HCT116 (cell line): ENCODE measurements at regions not wholly inside any gene's neighbourhood (a gene's known extent, or its start where the extent isn't known, plus 50 kb on each side); places are given as distances from the start of the nearest gene placed in this dataset.

Experiments used
- ATAC-seq: fragments of 200-7000 bp; cut with Tn5 transposase; 2 replicates; pipeline ENCODE4 v1.9.1; 2020; ENCODE audit warnings: mild to moderate bottlenecking, moderate library complexity
- BruUV-seq: library from RNA; stranded (reverse); fragments of 400-500 nt; replicated peaks from 2 replicates; lab custom pipeline; 2021; lab: Mats Ljungman, UMichigan
- CTCF ChIA-PET: fragments of 300-600 bp; sonication (Branson Sonifier 250); formaldehyde crosslinking; loops from one replicate; lab custom pipeline; 2021; ENCODE audit warnings: antibody characterized with exemption; lab: Charles Lee
- POLR2A ChIA-PET: fragments of 300-600, 350-600 bp; sonication (Branson Sonifier 250); formaldehyde crosslinking; loops from one replicate; lab custom pipeline; 2021; ENCODE audit warnings: antibody characterized with exemption; lab: Charles Lee
- RAD21 ChIA-PET, 2 experiments: fragments of 300-600 bp; sonication (Branson Sonifier 250); formaldehyde crosslinking; loops; one replicate each; lab custom pipeline; 2023; ENCODE audit warnings: low total read pairs in 2 of 2; ENCODE audit not compliant: uncharacterized antibody in 2 of 2, unreplicated experiment in 2 of 2, low non-redundant PET in 1 of 2; lab: Charles Lee
- DNase-seq: peaks from one replicate; pipeline ENCODE4 v3.0.0-alpha.2; 2010; ENCODE audit warnings: low read depth, low spot score
- H2AFZ ChIP-seq: fragments of 200-600 bp; shearing (Covaris generic), sonication (generic); 2 replicates; pipeline ENCODE4 v1.6.1; 2017; ENCODE audit warnings: low read depth, mixed run types, mixed read lengths, antibody characterized with exemption, low read length; ENCODE audit not compliant: poor library complexity, severe bottlenecking
- H3K27ac ChIP-seq: 2 replicates; pipeline ENCODE4 v1.5.1; 2012; ENCODE audit warnings: low read depth, low read length
- H3K27me3 ChIP-seq: fragments of 200-600 bp; sonication (generic); 2 replicates; pipeline ENCODE4 v1.6.1; 2016; ENCODE audit warnings: mixed run types, low read length, mixed read lengths; ENCODE audit not compliant: insufficient read depth
- H3K36me3 ChIP-seq, 2 experiments: fragments of 200-500 bp in 1 of 2; fragments of 200-600 bp in 1 of 2; sonication (Bioruptor generic) in 1 of 2; sonication (generic) in 1 of 2; 2 replicates each; pipeline versions ENCODE4 v1.5.1 to v1.6.1; 2014 to 2016; ENCODE audit warnings: low read length in 2 of 2, inconsistent platforms in 1 of 2, mixed read lengths in 1 of 2, mixed run types in 1 of 2; ENCODE audit not compliant: insufficient read depth in 2 of 2, control insufficient read depth in 1 of 2
- H3K4me1 ChIP-seq, 2 experiments: fragments of 200-600 bp in 1 of 2; sonication (generic) in 1 of 2; 2 replicates each; pipeline versions ENCODE4 v1.5.1 to v1.6.1; 2012 to 2017; ENCODE audit warnings: low read length in 2 of 2, inconsistent platforms in 1 of 2, mild to moderate bottlenecking in 1 of 2, mixed read lengths in 1 of 2, mixed run types in 1 of 2, moderate library complexity in 1 of 2; ENCODE audit not compliant: insufficient read depth in 2 of 2, control insufficient read depth in 1 of 2
- H3K4me2 ChIP-seq: fragments of 200-600 bp; sonication (generic); 2 replicates; pipeline ENCODE4 v1.6.1; 2017; ENCODE audit warnings: mixed run types, low read length, mixed read lengths
- H3K4me3 ChIP-seq, 2 experiments: fragments of 200-600 bp in 1 of 2; sonication (generic) in 1 of 2; replicated peaks in 1 of 2; 2 replicates each; pipeline ENCODE4 v1.5.1; 2011 to 2016; ENCODE audit warnings: low read length in 2 of 2, control low read depth in 1 of 2, low read depth in 1 of 2, mild to moderate bottlenecking in 1 of 2, mixed read lengths in 1 of 2, mixed run types in 1 of 2
- H3K79me2 ChIP-seq: fragments of 200-600 bp; sonication (generic); 2 replicates; pipeline ENCODE4 v1.6.1; 2017; ENCODE audit warnings: mild to moderate bottlenecking, mixed run types, low read length, moderate library complexity, mixed read lengths; ENCODE audit not compliant: insufficient read depth
- H3K9ac ChIP-seq: fragments of 200-600 bp; sonication (generic); 2 replicates; pipeline ENCODE4 v1.6.1; 2016; ENCODE audit warnings: low read length, mixed read lengths
- H3K9me2 ChIP-seq: fragments of 200-600 bp; sonication (generic), shearing (Covaris generic); 2 replicates; pipeline ENCODE4 v1.6.1; 2017; ENCODE audit warnings: mixed run types, mild to moderate bottlenecking, moderate library complexity; ENCODE audit not compliant: insufficient read depth
- H3K9me3 ChIP-seq, 2 experiments: fragments of 200-500 bp in 1 of 2; fragments of 200-600 bp in 1 of 2; sonication (Bioruptor generic) in 1 of 2; sonication (generic) in 1 of 2; 2 replicates each; pipeline ENCODE4 v1.6.1; 2014 to 2017; ENCODE audit warnings: low read length in 2 of 2, mixed read lengths in 2 of 2, inconsistent platforms in 1 of 2, low read depth in 1 of 2, mild to moderate bottlenecking in 1 of 2, mixed run types in 1 of 2, moderate library complexity in 1 of 2; ENCODE audit not compliant: control insufficient read depth in 1 of 2, insufficient read depth in 1 of 2
- H4K20me1 ChIP-seq: fragments of 200-600 bp; sonication (generic), shearing (Covaris generic); 2 replicates; pipeline ENCODE4 v1.6.1; 2017; ENCODE audit warnings: mixed run types, mild to moderate bottlenecking, moderate library complexity; ENCODE audit not compliant: insufficient read depth
- CBX3 ChIP-seq: IDR thresholded peaks from 2 replicates; pipeline ENCODE4 v1.6.1; 2012; ENCODE audit warnings: low read depth
- ELF1 ChIP-seq: IDR thresholded peaks from 2 replicates; pipeline ENCODE4 v1.6.1; 2012; ENCODE audit warnings: low read depth, borderline replicate concordance
- EZH2 ChIP-seq: fragments of 200-600 bp; sonication (generic); IDR thresholded peaks from 2 replicates; pipeline ENCODE4 v1.6.1; 2017; ENCODE audit warnings: antibody characterized with exemption, mixed run types
- EZH2phosphoT487 ChIP-seq: fragments of 200-600 bp; IDR thresholded peaks from 2 replicates; pipeline ENCODE4 v1.6.1; 2018; ENCODE audit warnings: antibody characterized with exemption, borderline replicate concordance
- JUND ChIP-seq: IDR thresholded peaks from 2 replicates; pipeline ENCODE4 v1.6.1; 2012
- POLR2A ChIP-seq: IDR thresholded peaks from 2 replicates; pipeline ENCODE4 v1.7.0; 2011; ENCODE audit warnings: borderline replicate concordance; ENCODE audit not compliant: insufficient read depth, insufficient read length; ENCODE audit errors: extremely low read depth
- POLR2AphosphoS5 ChIP-seq: IDR thresholded peaks from 2 replicates; pipeline ENCODE4 v1.6.1; 2011; ENCODE audit warnings: mild to moderate bottlenecking, low read depth, low read length, moderate library complexity
- intact Hi-C: fragments of 100-400 bp; cut with micrococcal nuclease; formaldehyde crosslinking; loops from 2 replicates; pipeline ENCODE4 v1.10.0; 2022
- TF ChIP-seq, protein P1 (sequence below): IDR thresholded peaks from 2 replicates; pipeline ENCODE4 v1.6.1; 2011; ENCODE audit warnings: mild to moderate bottlenecking, low read length, moderate library complexity; ENCODE audit not compliant: insufficient replicate concordance; ENCODE audit errors: extremely low read depth

DNA sequence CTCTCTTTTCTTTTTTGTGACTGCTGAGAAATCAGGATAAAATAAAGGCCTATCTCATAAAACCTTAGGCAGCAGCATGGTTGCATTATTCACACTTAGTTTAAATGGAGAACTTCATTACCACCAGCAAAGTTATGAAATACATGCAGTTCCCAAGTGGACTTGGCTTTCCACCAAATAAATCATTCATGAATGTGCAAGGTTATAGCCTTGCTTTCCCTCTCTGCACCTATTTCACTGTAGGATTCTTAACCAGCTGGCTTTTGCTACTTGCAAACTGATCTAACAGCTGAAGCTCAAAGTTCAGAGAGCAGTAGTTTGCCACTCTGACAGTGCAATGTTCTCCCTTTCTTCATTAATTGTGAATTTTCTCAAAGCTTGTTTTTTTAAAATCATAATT, 140.1 kb upstream of the SMIM31 start (continued):
- TF ChIP-seq, protein P1, sequence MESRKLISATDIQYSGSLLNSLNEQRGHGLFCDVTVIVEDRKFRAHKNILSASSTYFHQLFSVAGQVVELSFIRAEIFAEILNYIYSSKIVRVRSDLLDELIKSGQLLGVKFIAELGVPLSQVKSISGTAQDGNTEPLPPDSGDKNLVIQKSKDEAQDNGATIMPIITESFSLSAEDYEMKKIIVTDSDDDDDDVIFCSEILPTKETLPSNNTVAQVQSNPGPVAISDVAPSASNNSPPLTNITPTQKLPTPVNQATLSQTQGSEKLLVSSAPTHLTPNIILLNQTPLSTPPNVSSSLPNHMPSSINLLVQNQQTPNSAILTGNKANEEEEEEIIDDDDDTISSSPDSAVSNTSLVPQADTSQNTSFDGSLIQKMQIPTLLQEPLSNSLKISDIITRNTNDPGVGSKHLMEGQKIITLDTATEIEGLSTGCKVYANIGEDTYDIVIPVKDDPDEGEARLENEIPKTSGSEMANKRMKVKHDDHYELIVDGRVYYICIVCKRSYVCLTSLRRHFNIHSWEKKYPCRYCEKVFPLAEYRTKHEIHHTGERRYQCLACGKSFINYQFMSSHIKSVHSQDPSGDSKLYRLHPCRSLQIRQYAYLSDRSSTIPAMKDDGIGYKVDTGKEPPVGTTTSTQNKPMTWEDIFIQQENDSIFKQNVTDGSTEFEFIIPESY: no peak
- TF ChIP-seq POLR2AphosphoS5: no peak
- no peak for TF ChIP-seq EZH2phosphoT487
- no peak for TF ChIP-seq EZH2
- TF ChIP-seq, all 23 proteins: peak for 0

DNA sequence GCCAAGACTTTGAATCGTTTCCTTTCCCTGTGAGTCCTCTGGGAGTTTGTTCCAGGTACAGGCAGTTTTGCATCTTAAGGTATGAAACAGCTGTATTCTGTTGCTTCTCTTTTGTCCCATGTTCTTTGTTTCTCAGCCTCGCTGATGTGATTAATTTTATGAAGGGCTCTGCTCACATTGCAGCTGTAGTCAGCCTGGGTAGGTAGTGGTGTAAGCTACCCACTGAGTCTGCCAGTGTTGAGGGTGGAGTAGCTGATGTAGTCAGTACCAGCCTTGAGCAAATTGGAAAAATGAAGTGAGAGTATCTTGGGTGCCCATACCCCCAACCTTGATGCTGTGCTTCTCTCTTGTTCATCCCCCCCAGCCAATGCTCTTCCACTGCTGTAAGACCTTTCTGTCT, 139.6 kb upstream of the SMIM31 start:
- Histone ChIP-seq H3K36me3 (no peaks in the 10 kb centered on the region), H3K4me3 (no peak overlapping the region), H3K4me2 (no peak overlapping the region), H2AFZ (no peak overlapping the region), H3K79me2 (no peaks in the 10 kb centered on the region), H3K4me1 (no peaks in the 10 kb centered on the region), H3K9ac (no peak overlapping the region), H3K27ac (no peak overlapping the region), H3K27me3 (no peaks in the 10 kb centered on the region), H3K9me3 (no peaks in the 10 kb centered on the region), H3K9me2 (no peaks in the 10 kb centered on the region), H4K20me1 (no peaks in the 10 kb centered on the region)
- intact Hi-C loops: no loop called here
- RAD21 ChIA-PET: no interaction called here
- CTCF ChIA-PET: no interaction called here
- DNase-seq: no peak
- POLR2A ChIA-PET: no interaction called here
- BruUV-seq: no TSS peak
- ATAC-seq: no peak
- TF ChIP-seq JUND: no peak
- TF ChIP-seq POLR2A: no peak
- TF ChIP-seq ELF1: no peak
- no peak for TF ChIP-seq CBX3
